Right renal pelvis (tissue), 4 donors: ENCODE measurements at regions not wholly inside any gene's neighbourhood (a gene's known extent, or its start where the extent isn't known, plus 50 kb on each side); places are given as distances from the start of the nearest gene placed in this dataset.
"Not testable (repeated sequence)": the region's sequence is repeated elsewhere in the genome, so short reads cannot be mapped to it uniquely, and the experiment has no call there.

Experiments used
- DNase-seq, 4 donors: peaks; one replicate each; pipeline ENCODE4 v3.0.0-alpha.2; 2013; ENCODE audit warnings: low read depth in 4 of 4, low spot score in 3 of 4, missing footprints in 1 of 4

DNA sequence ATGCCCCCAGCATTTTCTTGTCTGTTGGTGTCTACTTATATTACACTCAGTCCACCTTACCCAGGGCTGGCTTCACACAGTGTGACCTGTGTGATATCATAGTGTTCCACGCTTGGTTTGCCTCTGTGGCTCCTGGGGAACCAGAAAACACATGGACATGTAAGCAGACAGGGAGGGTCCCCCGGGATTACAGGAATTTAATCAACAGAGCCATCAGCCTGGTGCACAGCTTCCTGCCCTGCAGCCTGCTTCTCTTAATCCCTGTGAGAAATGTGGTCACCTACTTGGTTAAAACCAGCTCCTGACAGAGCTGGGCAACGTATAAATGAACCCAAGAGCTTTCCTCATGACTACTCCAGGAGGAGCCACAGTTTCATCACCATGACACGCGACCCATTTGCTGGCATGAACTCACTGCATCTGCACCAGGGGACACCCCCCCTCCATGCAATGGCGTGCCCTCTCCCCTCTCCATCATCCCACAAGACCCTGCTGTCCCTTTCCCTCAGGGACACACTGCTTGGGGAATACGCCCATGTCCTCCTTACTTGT, 152.1 kb downstream of the UQCRFS1 start:
- DNase-seq, result no peak

DNA sequence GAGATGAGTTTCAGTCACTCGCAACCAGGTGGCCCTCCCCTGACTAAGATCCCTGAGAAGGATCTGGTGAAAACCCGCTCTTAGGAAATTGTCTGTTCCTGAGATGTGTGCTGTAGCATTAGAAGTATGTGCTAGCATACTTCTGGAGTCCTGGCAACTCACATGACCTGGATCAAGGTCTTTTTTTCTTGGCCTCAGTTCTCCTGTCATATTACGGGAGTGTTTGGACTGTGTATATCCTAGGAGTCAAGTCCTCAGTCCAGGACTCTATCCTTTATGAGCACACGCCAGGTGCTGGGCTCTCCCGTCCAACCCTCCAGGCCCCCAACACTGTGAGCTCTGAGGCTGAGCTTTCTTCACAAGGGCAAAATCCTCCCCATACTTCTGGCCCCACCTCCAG, 156.4 kb downstream of the UQCRFS1 start:
- DNase-seq, result no peak

DNA sequence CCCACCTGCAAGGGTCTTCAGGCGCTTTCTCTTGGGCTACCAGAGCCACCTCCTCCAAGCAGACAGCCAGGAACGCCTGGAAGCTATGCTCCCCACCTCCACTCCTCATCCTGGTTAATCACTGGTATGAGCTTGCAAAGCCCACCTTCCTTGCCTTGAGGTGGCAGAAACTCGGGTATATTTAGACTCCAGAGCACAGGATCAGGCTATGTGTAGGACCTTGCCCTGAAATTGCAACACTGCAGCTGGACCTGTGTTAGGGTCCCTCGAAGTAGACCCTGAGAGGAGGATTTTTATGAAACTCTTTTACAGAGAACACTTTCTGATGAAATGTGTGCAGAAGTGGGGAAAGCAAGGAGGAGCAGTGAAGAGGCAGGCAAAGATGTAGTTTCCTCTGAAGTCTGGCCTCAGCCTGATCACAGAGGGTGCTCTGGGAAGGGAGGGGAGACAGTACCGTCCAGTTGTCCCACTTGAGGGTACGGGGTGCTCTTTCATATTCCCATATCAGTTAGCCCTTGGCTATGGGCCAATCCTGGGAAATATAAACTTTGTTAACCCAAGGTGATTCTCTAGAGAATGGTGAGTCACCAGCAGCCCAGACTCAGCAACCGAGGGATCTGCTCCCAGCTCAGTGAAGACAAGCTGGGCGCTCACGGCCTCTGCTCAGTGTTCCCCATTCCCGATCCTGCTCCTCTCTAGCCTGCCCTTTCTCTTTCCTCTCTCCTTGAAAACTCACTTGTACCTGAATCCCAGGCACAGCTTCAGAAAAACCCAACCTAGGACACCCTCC, 157.9 kb downstream of the UQCRFS1 start:
- DNase-seq, result no peak

- no peak for DNase-seq
These were observed 164.1 kb downstream of the UQCRFS1 start for GRCh38 chr19:29048873-29049272.

GRCh38 chr19:29045679-29046254, 167.2 kb downstream of the UQCRFS1 start:
- no peak for DNase-seq

- no peak for DNase-seq
These were observed 168.9 kb downstream of the UQCRFS1 start for GRCh38 chr19:29044037-29044436.

DNA sequence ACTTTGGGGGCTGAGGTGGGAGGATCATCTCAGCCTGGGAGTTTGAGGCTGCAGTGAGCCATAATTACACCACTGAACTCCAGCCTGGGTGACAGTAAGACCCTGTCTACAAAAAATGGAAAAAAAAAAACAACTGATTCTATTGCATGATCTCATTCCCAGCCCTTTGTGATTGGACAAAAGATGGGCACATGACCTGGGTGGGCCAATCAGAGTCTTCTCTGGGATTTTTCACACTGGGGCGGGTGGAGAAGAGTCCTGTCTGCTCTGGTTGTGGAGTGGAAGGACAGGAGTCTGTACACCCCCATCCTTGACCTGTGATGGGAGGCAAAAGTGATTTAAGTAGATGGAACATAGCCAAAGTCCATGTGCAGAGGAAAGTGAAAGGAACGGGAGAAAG, 170.5 kb downstream of the UQCRFS1 start:
- no peak for DNase-seq

- no peak for DNase-seq
These were observed 172.0 kb downstream of the UQCRFS1 start for GRCh38 chr19:29040951-29041350.

DNA sequence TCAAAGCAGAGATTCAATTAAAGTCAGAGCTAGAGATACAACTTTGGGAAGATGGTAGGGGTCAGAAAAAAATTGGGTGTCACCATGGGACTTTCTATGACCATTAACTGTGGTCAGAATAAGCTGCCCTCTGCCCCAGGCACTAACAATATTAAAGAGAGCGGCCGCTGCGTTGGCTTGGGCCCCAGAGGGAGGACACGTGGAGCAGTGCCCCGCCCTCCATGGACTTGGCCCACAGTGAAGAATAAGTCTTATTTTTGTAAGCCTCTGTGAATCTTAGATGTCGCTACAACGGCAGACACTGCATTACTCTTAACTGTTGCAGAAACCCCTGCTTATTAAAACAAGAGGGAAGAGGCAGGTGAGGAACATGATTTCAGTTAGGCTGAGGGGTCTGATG, 172.7 kb downstream of the UQCRFS1 start:
- DNase-seq, result no peak

- not testable (repeated sequence) for DNase-seq
These were observed 173.9 kb downstream of the UQCRFS1 start for GRCh38 chr19:29039036-29039435.

DNA sequence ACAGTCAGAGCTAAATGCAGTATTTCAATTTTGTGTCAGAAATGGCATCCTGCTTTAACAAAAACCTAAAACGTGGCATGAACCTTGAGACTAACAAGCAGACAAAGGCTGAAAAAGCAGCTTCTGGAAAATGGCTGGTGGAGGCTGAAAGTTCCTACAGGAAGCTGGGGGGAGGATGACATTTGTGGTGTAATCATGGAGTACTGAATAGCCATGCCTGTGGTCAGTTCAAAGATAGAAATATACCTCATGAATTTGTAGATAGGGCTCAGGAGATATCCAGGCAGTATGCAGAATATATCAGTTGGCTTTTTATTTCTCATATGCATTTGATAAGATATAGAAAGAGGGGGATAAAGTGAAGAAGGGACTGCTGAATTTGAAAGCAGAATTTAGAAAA, 181.7 kb downstream of the UQCRFS1 start:
- no peak for DNase-seq

GRCh38 chr19:29029268-29029958, 183.5 kb downstream of the UQCRFS1 start:
- no peak for DNase-seq

- DNase-seq, result no peak
These were observed 190.4 kb downstream of the UQCRFS1 start for GRCh38 chr19:29022599-29022998.

- DNase-seq, result no peak
These were observed 190.8 kb downstream of the UQCRFS1 start for GRCh38 chr19:29022165-29022564.

DNA sequence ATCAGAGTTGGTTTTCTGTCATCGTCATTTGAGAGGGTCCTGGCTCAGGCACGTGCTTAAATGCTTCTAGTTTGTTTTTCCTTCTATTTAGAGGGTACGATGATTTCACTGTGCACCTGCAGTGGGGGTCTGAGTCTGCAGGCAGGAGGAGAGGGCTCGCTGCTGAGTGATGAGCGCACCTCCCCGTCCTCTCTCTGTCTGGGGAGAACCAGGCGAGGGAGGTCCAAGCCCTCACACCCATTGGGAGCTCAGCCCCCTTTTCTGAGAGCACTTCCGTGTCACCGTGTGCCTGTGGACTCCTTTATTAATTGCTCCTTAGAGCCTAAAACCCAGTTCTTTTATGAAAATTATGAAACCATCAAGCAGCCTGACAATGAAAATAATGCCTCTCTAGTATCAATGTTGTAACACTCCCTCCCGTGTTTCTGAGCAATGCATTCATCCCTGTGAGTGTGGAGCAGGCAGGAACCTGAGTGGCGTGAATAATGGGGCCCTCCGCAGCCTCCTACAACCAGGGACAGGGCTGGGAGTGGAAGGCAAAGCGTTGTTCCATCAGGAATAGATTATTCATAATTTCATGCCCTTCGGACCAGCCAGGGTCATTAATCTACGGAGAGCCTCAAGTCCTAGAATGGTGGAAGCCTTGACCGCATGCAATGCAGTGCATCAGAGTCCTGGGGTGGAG, 191.6 kb downstream of the UQCRFS1 start:
- DNase-seq, result no peak

DNA sequence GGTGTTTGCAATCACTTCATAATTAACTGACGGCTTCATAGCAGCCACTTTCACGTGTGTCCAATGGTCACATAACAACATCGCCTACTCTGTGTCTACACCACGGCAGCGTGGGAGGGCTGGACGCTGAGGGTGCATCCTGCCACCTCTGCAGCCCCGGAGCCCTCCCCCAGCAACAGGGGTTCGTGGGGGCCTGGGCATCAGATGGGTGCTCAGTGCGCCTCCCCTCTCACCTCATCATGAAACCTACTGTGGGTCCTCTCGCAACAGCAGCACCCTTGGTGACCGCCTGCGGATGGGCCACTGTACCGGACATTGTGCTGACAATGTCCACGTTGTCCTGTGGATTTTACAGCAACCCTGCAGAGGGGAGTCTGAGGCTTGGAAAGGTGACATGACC, 193.5 kb downstream of the UQCRFS1 start:
- DNase-seq, result no peak

DNA sequence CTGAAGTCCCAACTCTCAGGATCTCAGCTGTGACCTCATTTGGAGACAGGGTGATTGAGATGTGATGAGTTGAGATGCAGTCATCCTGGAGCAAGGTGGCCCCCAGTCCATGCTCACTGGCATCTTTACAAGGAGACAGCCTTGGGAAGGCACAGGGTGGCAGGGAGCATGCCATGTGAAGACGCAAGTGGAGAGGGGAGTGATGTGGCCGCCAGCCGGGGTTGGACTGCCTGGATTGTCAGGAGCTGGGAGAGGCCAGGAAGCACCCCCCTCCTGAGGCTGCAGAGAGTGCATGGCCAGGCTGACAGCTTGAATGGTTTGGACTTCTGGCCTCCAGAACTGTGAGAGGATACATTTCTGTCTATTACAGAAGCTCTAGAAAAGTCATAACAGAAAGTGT, 194.4 kb downstream of the UQCRFS1 start:
- DNase-seq, result no peak

GRCh38 chr19:29017788-29018187, 195.2 kb downstream of the UQCRFS1 start:
- no peak for DNase-seq

DNA sequence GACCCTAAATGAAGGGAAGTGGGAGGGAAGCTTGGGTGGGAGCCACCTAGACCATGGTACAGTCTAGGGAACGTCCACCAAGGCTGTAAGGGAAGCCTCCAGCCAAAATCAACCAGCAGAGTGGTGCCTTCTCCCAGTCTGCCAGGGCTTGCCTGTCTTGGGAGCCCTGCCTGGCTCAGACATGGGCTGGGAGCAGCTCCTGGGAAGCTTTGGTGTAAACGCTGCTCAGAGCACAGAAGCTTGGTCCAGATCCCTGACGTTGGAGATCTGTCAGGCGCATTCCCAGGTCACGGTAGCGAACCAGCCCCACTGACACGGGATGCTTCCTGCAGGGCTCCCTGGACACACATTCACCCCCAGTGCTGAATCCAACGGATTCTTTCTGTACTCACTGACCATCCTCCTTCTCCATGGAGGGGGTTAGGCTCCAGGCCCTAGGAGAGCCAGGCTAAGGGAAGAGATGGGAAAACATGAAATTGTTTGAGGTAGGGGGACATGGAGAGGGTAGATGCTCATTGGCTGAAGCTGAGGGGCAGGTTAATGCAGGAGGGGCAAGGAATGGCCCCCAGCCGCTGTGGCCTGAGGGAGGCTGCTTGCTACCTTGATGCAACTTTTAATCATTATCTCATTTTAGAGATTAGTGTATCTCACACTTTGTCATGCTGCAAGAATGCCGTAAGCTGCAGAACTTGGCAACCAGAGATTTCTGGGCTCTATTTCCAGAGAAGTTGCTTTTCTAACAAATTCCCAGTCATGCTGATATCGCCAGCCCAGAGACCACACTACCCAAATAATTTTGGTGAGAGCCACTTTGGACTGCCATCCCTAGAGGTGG, 195.8 kb downstream of the UQCRFS1 start:
- DNase-seq, result no peak

DNA sequence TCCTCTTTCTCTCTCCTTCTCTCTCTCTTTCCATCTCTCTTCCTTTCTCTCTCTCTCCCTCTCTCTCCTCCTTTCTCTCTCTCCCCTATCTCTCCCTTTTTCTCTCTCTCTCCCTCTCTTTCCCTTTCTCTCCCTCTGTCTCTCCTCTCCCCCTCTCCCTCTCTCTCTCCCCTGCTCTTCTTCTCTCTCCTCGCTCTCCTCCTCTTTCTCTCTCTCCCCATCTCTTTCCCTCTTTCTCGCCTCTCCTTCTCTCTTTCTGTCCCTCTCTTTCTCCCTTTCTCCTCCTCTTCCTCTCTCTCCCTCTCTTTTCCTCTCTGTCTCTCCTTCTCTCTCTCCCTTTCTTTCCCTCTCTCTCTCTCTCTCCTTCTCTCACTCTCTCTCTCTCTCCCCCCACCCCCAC, 196.6 kb downstream of the UQCRFS1 start:
- no peak for DNase-seq
